GM18867 (cell line): ENCODE measurements at regions not wholly inside any gene's neighbourhood (a gene's known extent, or its start where the extent isn't known, plus 50 kb on each side); places are given as distances from the start of the nearest gene placed in this dataset.
"Not testable (repeated sequence)": the region's sequence is repeated elsewhere in the genome, so short reads cannot be mapped to it uniquely, and the experiment has no call there.

Experiments used
- ATAC-seq: cut with Tn5 transposase; IDR thresholded peaks from one replicate; pipeline ENCODE4 v1.9.1; 2021; ENCODE audit warnings: mild to moderate bottlenecking, moderate library complexity; ENCODE audit not compliant: unreplicated experiment

DNA sequence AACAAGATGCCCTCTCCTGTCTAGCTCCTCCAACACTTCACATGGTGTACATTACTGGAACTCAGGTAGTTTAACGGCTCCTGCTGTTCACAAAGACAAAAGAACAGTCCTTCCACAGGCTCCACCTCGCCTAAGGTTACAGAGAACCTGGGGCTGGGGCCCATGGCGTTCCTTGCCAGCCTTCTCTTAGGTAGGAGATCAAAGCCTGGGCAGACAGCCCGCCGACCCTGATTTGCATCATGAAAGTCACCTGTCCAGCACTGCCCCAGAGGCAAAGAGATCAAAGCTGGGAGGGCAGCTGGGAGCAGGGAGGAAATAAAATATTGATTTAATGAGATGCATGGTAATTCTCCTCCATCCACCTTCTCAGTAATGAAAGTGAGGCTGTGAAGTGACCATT is 115.0 kb upstream of the SLIT3 start:
- ATAC-seq: no peak

DNA sequence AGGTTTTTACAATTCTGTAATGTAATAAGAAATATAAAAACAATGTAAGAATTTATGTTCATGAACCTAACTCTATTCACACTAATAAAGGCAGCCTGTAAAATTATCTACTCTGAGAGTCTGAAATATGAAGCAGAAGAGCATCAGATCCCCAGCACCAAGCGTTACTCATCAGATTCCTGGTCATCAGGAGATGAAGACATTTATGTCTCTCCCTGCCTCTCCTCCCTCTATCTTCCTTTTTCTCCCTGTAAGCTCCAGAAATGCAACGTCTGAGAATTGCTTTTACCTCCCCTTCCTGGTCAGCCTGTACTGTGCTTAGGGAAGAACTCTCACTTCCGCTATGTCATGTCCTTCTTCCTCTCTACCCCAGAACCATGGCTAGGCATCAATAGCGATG is 114.4 kb upstream of the SLIT3 start:
- no peak for ATAC-seq

DNA sequence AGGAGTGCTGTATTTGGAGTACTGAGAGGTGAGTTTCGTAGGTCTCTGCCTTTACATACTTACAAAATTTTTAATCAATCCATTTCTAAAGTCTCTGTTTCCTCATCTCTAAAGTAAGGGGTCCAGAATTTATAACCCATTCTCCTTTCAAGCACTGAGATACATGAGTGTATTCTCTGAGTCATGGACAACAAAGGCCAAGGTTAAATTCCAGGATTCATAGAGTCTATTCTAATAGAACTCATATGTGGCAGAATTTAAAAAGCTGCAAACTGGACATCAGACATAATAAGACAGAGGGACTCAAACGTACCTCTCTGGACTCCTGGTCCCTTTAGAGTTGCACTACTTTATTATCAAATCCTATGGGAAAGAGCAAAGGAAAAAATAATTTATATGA is 112.5 kb upstream of the SLIT3 start:
- ATAC-seq: no peak

DNA sequence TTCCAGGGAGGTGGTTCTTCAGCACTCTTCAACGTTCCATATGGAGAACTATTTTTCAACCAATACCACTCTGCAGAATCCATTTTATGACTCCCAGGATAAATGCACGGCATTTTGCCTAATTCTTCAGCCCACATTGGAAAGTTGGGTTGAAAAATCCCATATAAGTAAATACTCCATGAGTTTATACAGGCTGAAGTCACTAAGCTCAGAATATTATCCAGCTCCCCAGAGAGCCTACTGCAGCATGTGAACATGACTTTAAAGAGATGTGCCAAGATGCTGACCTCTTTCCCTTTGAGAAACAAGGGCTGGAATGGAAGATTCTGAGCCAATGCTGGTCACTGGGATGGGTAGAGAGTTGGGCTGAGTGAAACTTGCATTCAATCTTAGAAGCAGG is 111.9 kb upstream of the SLIT3 start:
- ATAC-seq: no peak

DNA sequence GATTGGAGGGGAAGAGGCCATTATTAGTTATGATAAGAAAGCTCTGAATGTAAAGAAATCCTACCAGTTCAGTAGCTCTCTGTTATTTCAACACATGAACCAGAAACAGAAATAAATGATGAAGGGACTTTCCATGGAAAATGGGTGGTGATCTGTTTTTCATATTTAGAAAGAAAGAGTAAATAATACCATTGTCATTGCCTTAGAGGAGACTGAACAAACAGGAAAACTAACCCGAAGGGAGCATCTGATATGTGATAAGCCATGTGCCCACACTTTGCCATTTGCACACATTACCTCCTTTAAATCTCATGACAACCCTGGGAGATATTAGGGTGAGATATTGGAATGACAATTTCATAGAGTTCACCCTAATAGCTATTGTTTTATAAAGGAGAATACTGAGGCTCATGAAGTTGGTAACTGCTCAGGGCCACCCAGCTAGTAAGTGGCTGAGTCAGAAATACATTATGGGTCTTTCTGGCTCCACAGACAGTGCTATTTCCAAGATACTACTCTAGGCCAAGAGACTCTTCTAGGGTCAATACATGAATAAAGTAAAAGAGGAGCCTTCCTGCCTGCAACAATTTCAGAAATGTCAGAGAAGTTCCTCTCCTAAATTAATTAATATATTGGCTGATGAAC is 111.0 kb upstream of the SLIT3 start:
- ATAC-seq: no peak

DNA sequence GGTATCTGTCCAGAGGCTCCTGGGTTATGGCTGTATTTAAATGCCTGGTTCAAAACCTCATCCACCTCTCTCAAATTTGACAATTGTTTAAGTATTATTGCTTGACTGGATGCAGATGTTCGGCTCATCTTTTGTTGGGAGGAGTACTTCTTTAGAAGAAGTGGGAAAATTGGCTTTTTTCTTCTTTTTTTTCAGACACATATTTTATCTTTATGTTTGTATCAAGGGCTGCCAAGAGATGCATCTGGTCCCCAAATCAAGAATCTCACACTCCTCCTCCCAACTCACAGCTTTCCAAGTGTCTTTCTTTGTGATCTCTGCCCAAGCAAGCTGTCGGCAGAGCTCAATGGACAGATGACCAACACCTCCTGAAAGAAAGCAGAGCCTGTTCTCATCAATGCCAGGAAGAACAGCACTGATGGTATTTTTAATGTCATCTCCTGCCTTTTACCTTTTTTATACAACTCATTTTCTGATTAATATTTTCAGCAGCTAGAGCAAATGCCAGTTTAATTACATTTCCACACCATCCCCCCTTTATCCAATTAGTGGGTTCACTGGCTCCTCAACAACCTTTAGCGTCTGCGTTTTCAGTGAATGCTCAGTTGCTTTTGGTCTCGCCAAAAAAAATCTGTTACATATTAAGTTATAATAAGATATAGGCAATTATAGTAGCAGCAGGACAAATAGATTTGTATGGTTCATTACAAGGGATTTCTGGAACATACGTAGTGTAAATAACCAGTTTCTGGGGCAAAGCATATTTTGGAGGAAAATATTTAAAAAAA is 110.3 kb upstream of the SLIT3 start:
- ATAC-seq: no peak

DNA sequence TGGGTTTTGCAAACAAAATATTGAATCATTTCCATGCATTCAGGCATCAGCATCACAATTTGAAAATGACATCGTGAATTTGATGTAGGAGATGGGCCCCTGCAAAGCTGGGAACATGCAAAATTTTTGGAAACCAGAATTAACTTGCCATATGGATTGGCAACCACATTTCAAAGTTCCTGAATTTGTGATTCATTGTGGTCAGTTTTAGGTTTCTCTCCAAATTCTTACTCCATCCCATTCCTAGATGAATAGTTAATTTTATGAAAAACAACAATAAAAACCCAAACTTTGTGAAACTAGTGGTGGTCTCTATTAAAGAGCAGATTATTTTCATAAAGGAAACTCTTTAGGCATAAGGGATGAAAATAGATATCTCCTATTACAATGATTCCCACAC is 107.8 kb upstream of the SLIT3 start:
- ATAC-seq: no peak

DNA sequence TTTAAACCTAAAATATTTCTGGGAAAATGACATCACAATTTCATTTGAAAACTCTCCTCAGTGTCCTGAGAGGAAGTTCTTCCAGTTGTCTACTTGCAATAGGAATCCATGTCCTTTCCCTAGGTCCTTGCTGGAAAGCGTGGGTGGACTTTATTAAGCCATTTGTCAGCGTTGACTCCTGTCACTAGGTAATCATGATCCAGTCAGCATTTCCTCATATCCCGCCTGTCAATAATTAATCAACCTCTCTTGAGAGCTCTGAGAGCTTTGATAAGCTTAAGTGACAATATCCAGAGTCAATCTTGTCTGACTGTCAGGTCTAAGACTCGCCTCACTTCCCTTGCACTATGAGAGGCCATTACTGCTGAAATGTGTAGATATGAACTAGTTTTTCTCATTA is 107.2 kb upstream of the SLIT3 start:
- ATAC-seq: no peak

DNA sequence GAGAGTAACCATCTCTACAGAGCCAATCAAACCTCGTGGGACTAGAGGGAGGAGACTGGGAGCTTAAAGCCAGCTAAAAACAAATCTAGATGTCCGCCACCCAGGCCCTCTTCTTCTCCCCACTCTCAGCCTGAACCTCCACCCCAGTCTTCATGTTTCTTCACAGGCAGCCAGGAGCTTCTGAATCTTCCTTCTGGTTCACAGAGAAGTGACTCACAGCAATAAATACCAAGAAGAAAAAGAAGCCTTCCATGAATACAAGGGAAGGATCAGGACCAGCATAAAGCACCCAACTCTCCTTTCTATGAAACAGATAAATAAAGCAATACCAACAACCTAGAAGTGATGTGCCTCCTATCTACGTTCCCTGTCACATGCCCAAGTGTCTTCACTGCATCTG is 103.3 kb upstream of the SLIT3 start:
- ATAC-seq: no peak

DNA sequence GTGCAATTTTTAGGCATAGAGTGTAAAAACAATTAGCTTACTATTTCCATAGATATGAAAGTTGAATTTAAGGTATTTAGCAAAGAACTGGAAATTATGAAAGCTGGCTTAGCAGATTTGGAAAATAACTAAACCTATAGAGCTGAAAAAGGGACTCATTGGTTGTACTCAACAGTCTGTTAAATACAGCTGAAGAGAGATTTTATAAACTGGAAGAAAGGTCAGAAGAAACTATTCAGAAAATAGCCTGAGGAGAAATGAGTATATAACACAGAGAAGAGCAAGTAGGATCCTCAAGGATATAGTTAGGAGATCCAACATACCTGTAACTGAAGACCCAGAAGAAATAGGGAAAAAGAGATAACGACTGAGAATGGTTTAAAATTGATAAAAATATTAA is 97.6 kb upstream of the SLIT3 start:
- no peak for ATAC-seq

DNA sequence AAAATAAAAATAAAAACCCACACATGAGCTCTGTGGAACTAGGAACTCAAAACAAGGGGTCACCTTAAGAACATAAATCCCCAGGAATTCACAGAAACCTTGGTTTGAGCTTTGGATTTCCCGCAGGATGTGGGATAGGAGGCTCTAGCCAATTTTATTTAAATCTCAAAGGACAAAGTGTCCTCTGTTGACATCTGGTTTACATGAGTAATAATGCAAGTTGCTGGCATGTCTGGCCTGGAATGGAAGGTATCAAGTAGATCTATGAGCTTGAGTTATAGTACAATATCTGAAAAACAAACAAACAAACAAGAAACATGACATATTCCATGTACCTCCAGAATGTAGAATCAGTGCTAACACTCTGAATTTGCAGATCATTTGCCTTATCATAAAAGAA is 94.2 kb upstream of the SLIT3 start:
- ATAC-seq: no peak

DNA sequence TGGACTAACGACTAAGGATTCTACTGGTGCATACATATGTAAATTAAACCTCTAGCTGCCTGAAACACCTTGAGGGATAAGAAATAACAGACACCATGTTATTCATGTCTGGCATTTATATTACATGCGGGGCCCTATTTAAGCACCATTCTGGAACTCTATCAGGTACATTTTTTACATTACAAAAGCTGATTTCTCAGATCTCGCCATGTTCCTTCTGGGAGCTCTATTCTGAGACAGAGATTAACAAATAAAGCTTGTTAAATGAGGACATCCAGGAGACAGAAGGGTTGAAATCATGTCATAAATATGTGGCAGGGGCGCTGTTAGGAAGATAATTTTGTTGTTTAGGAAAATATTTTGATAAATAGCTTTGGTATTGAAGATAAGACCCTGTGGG is 93.4 kb upstream of the SLIT3 start:
- ATAC-seq: no peak

DNA sequence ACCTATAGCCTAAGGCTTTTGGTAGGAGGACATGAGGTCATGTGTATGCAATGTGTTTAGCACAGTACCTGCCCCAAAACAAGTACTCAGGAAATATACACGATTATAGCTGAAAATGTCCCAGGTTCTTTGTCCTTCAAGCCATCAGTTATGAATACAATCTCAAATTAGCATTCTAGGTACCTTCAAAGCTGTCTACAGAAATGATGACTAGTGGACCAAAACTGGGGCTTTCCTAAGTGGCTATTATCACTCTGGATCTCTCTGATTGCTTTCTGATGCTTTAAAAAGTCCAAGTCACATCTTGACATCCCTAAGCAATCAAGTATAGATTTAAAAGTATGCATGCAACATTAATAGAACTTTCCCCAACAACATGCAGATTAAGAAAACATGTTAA is 93.0 kb upstream of the SLIT3 start:
- ATAC-seq: no peak

DNA sequence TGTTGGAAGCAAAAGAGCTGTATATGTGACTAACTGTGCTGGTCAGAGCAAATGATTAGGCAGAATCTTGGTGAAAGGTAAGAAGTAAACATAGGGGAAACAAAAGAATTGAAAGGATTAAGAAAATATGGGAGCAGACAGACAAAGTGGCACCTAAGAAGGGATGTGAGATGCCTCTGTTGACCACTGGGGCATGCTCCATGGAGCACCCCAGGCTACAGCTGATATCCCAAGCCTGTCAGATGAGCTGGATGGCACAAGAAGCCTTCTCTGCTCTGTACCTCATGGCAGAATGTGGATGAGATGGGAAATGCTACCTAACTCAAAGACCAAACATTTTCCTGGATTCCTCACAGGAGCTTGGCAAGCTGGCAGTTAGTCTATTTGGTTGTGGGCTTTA is 89.3 kb upstream of the SLIT3 start:
- ATAC-seq: no peak

DNA sequence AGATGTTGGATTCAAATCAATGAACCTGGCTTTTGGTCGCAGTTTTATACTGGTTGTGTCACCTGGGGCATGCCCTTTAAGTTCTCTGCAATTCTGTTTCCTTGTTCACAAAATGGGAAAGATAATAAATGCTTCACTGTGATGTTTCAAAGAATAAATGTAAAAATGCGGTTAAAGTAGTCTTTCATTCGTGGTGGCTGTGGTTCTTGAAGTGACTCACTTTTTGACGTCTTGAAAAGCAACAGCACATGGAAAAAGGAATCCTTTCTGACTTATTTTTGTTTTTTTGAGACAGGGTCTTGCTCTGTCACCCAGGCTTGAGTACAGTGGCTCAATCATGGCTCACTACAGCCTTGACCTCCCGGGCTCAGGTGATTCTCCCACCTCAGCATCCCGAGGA is 88.4 kb upstream of the SLIT3 start:
- no peak for ATAC-seq

DNA sequence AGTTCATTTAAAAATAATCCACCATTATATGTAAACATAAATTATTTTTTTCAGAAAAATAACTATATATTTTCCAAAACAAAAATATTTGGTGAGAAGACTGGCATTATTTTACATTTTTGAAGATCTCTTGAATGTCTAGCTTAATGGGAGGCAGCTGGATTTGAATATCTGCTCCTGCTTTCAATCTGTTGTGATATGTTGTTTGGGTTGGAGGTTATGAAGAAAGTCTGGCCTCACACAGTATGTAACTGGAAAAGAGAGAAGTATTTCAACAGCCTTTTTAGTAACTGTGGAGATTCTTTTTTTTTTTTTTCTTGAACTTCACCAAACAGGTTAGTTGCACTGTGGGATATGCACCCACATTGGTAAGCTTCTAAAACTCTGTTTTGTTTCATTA is 84.7 kb upstream of the SLIT3 start:
- ATAC-seq: no peak

DNA sequence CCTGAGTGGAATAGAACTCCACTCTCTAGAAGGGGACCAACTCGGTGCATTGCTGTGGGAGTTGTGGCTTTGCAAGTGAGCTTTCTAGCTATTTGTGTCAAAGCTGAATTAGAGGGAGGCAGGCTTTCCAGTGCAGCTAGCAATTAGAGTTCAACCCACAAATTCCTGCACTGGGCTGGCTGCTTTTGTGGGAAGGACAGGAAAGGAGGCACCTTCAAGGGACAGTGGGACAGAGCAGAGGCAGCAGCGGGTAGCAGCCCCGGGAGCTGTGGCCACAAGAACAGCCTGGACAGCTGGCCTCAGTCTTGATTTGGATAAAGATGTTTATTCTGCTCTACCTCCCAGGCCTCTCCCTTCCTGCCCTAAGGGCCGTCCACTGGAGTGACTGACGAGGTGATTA is 83.7 kb upstream of the SLIT3 start:
- no peak for ATAC-seq

DNA sequence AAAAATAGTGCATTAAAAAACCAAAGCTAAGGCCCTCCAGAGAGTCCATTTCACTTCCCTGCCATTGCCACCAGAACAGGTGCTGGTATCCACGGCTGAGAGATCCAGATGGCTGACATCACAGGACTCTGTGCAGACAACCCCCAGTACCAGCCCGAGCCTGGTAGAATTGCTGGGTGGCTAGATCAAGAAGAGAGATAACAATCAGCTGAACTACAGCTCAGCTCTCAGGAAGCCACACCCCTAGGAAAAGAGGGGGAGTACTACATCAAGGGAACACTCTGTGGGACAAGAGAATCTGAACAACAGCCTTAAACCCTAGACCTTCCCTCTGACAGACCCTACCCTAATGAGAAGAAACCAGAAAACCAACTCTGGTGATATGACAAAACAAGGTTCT is 73.8 kb upstream of the SLIT3 start:
- no peak for ATAC-seq

DNA sequence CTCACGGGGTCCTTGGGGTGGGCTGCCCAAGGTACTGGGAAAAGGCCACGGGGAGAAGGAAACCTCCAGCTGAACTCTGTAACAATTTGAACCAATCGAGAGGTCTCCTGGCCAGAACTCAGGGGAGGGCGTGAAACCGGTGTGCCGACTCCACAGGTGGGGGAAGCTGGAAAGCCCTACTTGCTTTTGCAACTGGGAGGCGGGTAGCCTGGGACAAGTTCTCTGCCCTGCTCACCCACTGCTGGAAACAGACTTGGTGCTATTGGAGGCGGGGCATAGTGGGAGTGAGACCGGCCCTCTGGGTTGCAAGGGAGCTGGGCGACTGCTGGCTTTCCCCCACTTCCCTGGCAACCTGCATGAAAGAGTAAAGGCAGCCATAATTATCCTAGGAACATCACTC is 73.2 kb upstream of the SLIT3 start:
- no peak for ATAC-seq

DNA sequence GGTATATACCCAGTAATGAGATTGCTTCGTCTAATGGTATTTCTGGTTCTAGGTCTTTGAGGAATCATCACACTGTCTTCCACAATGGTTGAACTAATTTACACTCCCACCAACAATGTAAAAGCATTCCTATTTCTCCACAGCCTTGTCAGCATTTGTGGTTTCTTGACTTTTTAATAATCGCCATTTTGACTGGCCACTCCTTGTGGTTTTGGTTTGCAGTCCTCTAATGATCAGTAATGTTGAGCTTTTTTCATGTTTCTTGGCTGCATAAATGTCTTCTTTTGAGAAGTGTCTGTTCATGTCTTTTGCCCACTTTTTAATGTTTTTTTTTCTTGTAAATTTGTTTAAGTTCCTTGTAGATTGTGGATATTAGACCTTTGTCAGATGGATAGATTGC is 70.9 kb upstream of the SLIT3 start:
- not testable (repeated sequence) for ATAC-seq

DNA sequence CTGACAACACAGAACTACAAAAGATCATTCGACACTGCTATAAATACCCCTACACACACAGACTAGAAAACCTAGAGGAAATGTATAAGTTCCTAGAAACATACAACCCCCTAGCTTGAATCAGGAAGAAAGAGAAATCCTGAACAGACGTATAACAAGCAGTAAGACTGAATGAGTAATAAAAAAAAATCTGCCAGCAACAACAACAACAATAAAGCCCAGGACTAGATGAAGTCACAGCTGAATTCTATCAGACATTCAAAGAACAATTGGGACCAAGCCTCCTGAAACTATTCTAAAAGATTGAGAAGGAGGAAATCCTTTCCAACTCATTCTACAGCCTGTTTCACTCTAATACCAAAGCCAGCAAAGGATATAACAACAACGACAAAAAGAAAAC is 68.2 kb upstream of the SLIT3 start:
- no peak for ATAC-seq

DNA sequence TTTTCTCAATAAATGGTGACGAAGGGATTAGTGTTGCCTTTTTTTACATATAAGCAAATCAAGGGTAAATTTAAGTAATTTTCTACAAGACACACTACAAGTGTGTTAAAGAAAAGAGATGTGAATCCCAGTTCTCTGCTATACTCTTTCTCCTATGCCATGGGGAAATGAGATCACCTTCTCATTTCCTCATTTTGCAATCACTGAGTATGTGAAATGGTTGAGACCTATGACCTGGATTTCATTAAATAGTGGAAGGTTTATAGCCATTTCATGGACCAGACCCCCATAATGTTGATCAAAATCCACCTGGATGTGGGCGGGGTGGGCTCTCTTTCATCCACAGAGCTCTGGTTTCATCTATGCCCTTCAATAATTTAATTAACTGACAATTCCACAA is 66.9 kb upstream of the SLIT3 start:
- no peak for ATAC-seq

DNA sequence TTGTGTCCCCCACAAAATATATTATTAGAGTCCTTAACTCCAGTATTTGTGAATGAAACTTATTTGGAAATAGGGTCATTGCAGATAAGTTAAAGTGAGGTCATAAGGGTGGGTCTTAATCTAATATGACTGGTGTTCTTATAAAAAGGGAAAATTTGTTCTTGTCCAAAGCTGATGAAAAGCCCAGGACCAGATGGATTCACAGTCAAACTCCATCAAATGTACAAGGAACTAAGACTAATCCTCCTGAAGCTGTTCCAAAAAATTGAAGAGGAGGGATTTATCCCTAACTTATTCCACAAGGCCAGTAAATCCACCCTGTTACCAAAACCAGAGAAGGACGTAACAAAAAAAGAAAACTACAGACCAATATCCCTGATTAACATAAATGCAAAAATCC is 56.4 kb upstream of the SLIT3 start:
- ATAC-seq: no peak
